ENCODE measurements at regions not wholly inside any gene's neighbourhood (a gene's known extent, or its start where the extent isn't known, plus 50 kb on each side); places are given as distances from the start of the nearest gene placed in this dataset.

GRCh38 chr2:144708626-144709025 is 188.7 kb upstream of the ZEB2 start:
- TF ChIP-seq CTCF (IDR thresholded peaks at IDR 0.05) = no peak
- no peak for TF ChIP-seq EP300 (IDR thresholded peaks at IDR 0.05)
- TF ChIP-seq POLR2AphosphoS5 (IDR thresholded peaks at IDR 0.05) = no peak

Measured in sigmoid colon (tissue), 4 donors.